ENCODE measurements at regions not wholly inside any gene's neighbourhood (a gene's known extent, or its start where the extent isn't known, plus 50 kb on each side); places are given as distances from the start of the nearest gene placed in this dataset.
"Not testable (repeated sequence)": the region's sequence is repeated elsewhere in the genome, so short reads cannot be mapped to it uniquely, and the experiment has no call there.

GRCh38 chr15:87556886-87557285 lies 699.7 kb downstream of the NTRK3 start:
- in situ Hi-C loops (cut with HindIII; ENCODE audit: low sequenced_read_pairs) = no loop called here

- in situ Hi-C loops (cut with HindIII; ENCODE audit: low sequenced_read_pairs) = no loop called here
Observed at GRCh38 chr15:87549860-87550259, 706.7 kb downstream of the NTRK3 start.

- in situ Hi-C loops (cut with HindIII; ENCODE audit: low sequenced_read_pairs) = no loop called here
Observed at GRCh38 chr15:87549296-87549695, 707.2 kb downstream of the NTRK3 start.

GRCh38 chr15:87548590-87548989 lies 707.9 kb downstream of the NTRK3 start:
- in situ Hi-C loops (cut with HindIII; ENCODE audit: low sequenced_read_pairs) = not testable (repeated sequence)

GRCh38 chr15:87547470-87548181 lies 708.9 kb downstream of the NTRK3 start:
- in situ Hi-C loops (cut with HindIII; ENCODE audit: low sequenced_read_pairs) = no loop called here

GRCh38 chr15:87538327-87538834 lies 718.2 kb downstream of the NTRK3 start:
- in situ Hi-C loops (cut with HindIII; ENCODE audit: low sequenced_read_pairs) = no loop called here

- in situ Hi-C loops (cut with HindIII; ENCODE audit: low sequenced_read_pairs) = no loop called here
Observed at GRCh38 chr15:87537295-87537694, 719.2 kb downstream of the NTRK3 start.

- in situ Hi-C loops (cut with HindIII; ENCODE audit: low sequenced_read_pairs) = not testable (repeated sequence)
Observed at GRCh38 chr15:87533637-87534036, 722.9 kb downstream of the NTRK3 start.

- in situ Hi-C loops (cut with HindIII; ENCODE audit: low sequenced_read_pairs) = loop anchor here (10.0 kb wide), 1 partner anchor 666 kb away; no protein-coding TSS in a partner anchor
Observed at GRCh38 chr15:87528873-87529272, 727.7 kb downstream of the NTRK3 start.

- in situ Hi-C loops (cut with HindIII; ENCODE audit: low sequenced_read_pairs) = loop anchor here (10.0 kb wide), 1 partner anchor 667 kb away; no protein-coding TSS in a partner anchor
Observed at GRCh38 chr15:87527875-87528274, 728.7 kb downstream of the NTRK3 start.

GRCh38 chr15:87527416-87527815 lies 729.1 kb downstream of the NTRK3 start:
- in situ Hi-C loops (cut with HindIII; ENCODE audit: low sequenced_read_pairs) = loop anchor here (10.0 kb wide), 1 partner anchor 667 kb away; no protein-coding TSS in a partner anchor

- in situ Hi-C loops (cut with HindIII; ENCODE audit: low sequenced_read_pairs) = loop anchor here (10.0 kb wide), 1 partner anchor 671 kb away; no protein-coding TSS in a partner anchor
Observed at GRCh38 chr15:87523516-87523915, 733.0 kb downstream of the NTRK3 start.

GRCh38 chr15:87522997-87523396 lies 733.5 kb downstream of the NTRK3 start:
- in situ Hi-C loops (cut with HindIII; ENCODE audit: low sequenced_read_pairs) = loop anchor here (10.0 kb wide), 1 partner anchor 672 kb away; no protein-coding TSS in a partner anchor

GRCh38 chr15:87518957-87519356 lies 737.6 kb downstream of the NTRK3 start:
- in situ Hi-C loops (cut with HindIII; ENCODE audit: low sequenced_read_pairs) = no loop called here

- in situ Hi-C loops (cut with HindIII; ENCODE audit: low sequenced_read_pairs) = no loop called here
Observed at GRCh38 chr15:87508086-87508485, 748.5 kb downstream of the NTRK3 start.

- in situ Hi-C loops (cut with HindIII; ENCODE audit: low sequenced_read_pairs) = no loop called here
Observed at GRCh38 chr15:87502173-87502572, 754.4 kb downstream of the NTRK3 start.

- in situ Hi-C loops (cut with HindIII; ENCODE audit: low sequenced_read_pairs) = no loop called here
Observed at GRCh38 chr15:87500240-87500639, 756.3 kb downstream of the NTRK3 start.

GRCh38 chr15:87498560-87498959 lies 758.0 kb downstream of the NTRK3 start:
- in situ Hi-C loops (cut with HindIII; ENCODE audit: low sequenced_read_pairs) = no loop called here

- in situ Hi-C loops (cut with HindIII; ENCODE audit: low sequenced_read_pairs) = no loop called here
Observed at GRCh38 chr15:87496795-87497194, 759.7 kb downstream of the NTRK3 start.

- in situ Hi-C loops (cut with HindIII; ENCODE audit: low sequenced_read_pairs) = no loop called here
Observed at GRCh38 chr15:87496109-87496508, 760.4 kb downstream of the NTRK3 start.

- in situ Hi-C loops (cut with HindIII; ENCODE audit: low sequenced_read_pairs) = no loop called here
Observed at GRCh38 chr15:87493803-87494202, 762.7 kb downstream of the NTRK3 start.

- in situ Hi-C loops (cut with HindIII; ENCODE audit: low sequenced_read_pairs) = no loop called here
Observed at GRCh38 chr15:87492321-87492720, 764.2 kb downstream of the NTRK3 start.

All from endothelial cell of hepatic sinusoid (primary cell).